ENCODE measurements at regions not wholly inside any gene's neighbourhood (a gene's known extent, or its start where the extent isn't known, plus 50 kb on each side); places are given as distances from the start of the nearest gene placed in this dataset.

DNA sequence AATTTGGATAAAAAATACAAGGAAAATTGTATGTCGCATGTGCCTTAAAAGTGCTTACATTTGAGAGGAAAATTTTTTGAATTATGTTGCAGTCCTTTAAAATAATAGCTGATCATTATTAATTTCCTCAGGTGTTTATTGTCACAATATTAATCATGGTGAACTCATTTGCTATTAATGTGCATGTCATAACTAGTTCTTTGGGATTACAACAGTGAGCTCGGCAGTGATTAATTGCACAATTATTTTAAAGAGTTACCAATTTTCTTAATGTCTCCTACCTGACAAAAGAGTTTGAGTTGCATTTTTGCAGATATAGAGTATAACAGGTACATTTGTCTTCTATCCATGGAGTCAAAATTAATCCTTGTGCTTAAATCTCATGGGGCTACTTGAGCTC, 854.3 kb downstream of the BRINP3 start:
- Histone ChIP-seq H3K9me3 (peaks cover 0 to 4% (median 0%) of the 10 kb centered on the region in 8 donors), H3K27ac (no peak overlapping the region), H3K4me3 (no peak overlapping the region), H3K4me1 (no peaks in the 10 kb centered on the region), H3K36me3 (no peaks in the 10 kb centered on the region), H3K27me3 (replicated peaks in 1 of 7) (no peaks in the 10 kb centered on the region)
- WGBS, 5 donors = 84 to 95% (median 89%) methylated on average over 2 of the region's 2 CpGs
- no peak for DNase-seq
- TF ChIP-seq POLR2A (IDR thresholded peaks at IDR 0.05) (no peak), CTCF (IDR thresholded peaks at IDR 0.05 in 8 of 11, conservative IDR thresholded peaks at IDR 0.05 in 3 of 11) (no peak), POLR2AphosphoS5 (IDR thresholded peaks at IDR 0.05) (no peak)
- intact Hi-C loops (cut with DNase I; ENCODE audit: low total_unique reads) = no loop called here

- TF ChIP-seq POLR2AphosphoS5 (IDR thresholded peaks at IDR 0.05) = no peak
- TF ChIP-seq POLR2A (IDR thresholded peaks at IDR 0.05) = no peak
- TF ChIP-seq CTCF (IDR thresholded peaks at IDR 0.05 in 8 of 11, conservative IDR thresholded peaks at IDR 0.05 in 3 of 11) = no peak
- Histone ChIP-seq H3K9me3 (peaks cover 0 to 3% (median 0%) of the 10 kb centered on the region in 8 donors), H3K4me3 (no peak overlapping the region), H3K27ac (no peak overlapping the region), H3K36me3 (no peaks in the 10 kb centered on the region), H3K27me3 (replicated peaks in 1 of 7) (no peaks in the 10 kb centered on the region), H3K4me1 (no peaks in the 10 kb centered on the region)
- 55 to 76% (median 59%) methylated on average over 2 of the region's 2 CpGs for WGBS, 5 donors
- no peak for DNase-seq
- intact Hi-C loops (cut with DNase I; ENCODE audit: low total_unique reads) = no loop called here
Measured at GRCh38 chr1:189627427-189627826, 850.2 kb downstream of the BRINP3 start.

GRCh38 chr1:189628857-189629256, 848.8 kb downstream of the BRINP3 start:
- no peak overlapping the region for H3K27ac ChIP-seq
- 30 to 40% (median 32%) methylated on average over 3 of the region's 3 CpGs for WGBS, 5 donors
- intact Hi-C loops (cut with DNase I; ENCODE audit: low total_unique reads) = no loop called here
- no peak overlapping the region for H3K4me3 ChIP-seq
- H3K27me3 ChIP-seq (replicated peaks in 1 of 7) = no peaks in the 10 kb centered on the region
- no peak for DNase-seq
- peaks cover 0 to 4% (median 0%) of the 10 kb centered on the region in 8 donors for H3K9me3 ChIP-seq
- no peaks in the 10 kb centered on the region for H3K36me3 ChIP-seq
- H3K4me1 ChIP-seq = no peaks in the 10 kb centered on the region
- TF ChIP-seq POLR2A (IDR thresholded peaks at IDR 0.05) = no peak
- TF ChIP-seq CTCF (IDR thresholded peaks at IDR 0.05 in 8 of 11, conservative IDR thresholded peaks at IDR 0.05 in 3 of 11) = no peak
- TF ChIP-seq POLR2AphosphoS5 (IDR thresholded peaks at IDR 0.05) = no peak

- no peaks in the 10 kb centered on the region for H3K36me3 ChIP-seq
- TF ChIP-seq POLR2A (IDR thresholded peaks at IDR 0.05) = no peak
- no peak for TF ChIP-seq POLR2AphosphoS5 (IDR thresholded peaks at IDR 0.05)
- TF ChIP-seq CTCF (IDR thresholded peaks at IDR 0.05 in 8 of 11, conservative IDR thresholded peaks at IDR 0.05 in 3 of 11) = no peak
- DNase-seq = no peak
- intact Hi-C loops (cut with DNase I; ENCODE audit: low total_unique reads) = no loop called here
- 80 to 96% (median 89%) methylated on average over 2 of the region's 2 CpGs for WGBS, 5 donors
- no peak overlapping the region for H3K27ac ChIP-seq
- no peak overlapping the region for H3K4me3 ChIP-seq
- no peaks in the 10 kb centered on the region for H3K4me1 ChIP-seq
- no peaks in the 10 kb centered on the region for H3K27me3 ChIP-seq (replicated peaks in 1 of 7)
- H3K9me3 ChIP-seq = peaks cover 0 to 11% (median 0%) of the 10 kb centered on the region in 8 donors
Measured at GRCh38 chr1:189633658-189634057, 844.0 kb downstream of the BRINP3 start.
